Endodermal cell (in vitro differentiated cells): ENCODE measurements at regions not wholly inside any gene's neighbourhood (a gene's known extent, or its start where the extent isn't known, plus 50 kb on each side); places are given as distances from the start of the nearest gene placed in this dataset.
"Not testable (repeated sequence)": the region's sequence is repeated elsewhere in the genome, so short reads cannot be mapped to it uniquely, and the experiment has no call there.

Experiments
- DNase-seq: peaks from one replicate; pipeline ENCODE4 v3.0.0-alpha.2; 2017
- H3K27ac ChIP-seq: 2 replicates; pipeline ENCODE4 v1.5.1; 2013; ENCODE audit warnings: mild to moderate bottlenecking, low read depth, low read length, moderate library complexity
- H3K27me3 ChIP-seq: 2 replicates; pipeline ENCODE4 v1.6.1; 2013; ENCODE audit warnings: mild to moderate bottlenecking, low read length, moderate library complexity; ENCODE audit not compliant: insufficient read depth, control insufficient read depth, poor library complexity, severe bottlenecking
- H3K36me3 ChIP-seq: 2 replicates; pipeline ENCODE4 v1.7.0; 2013; ENCODE audit warnings: mild to moderate bottlenecking, low read length, moderate library complexity; ENCODE audit not compliant: control insufficient read depth, insufficient read depth
- H3K4me1 ChIP-seq: one replicate; pipeline ENCODE4 v1.7.0; 2013; ENCODE audit warnings: low read length; ENCODE audit not compliant: control insufficient read depth, insufficient read depth
- H3K4me3 ChIP-seq: 2 replicates; pipeline ENCODE4 v1.5.1; 2013; ENCODE audit warnings: mild to moderate bottlenecking, low read length, moderate library complexity
- H3K9ac ChIP-seq: 2 replicates; pipeline ENCODE4 v1.6.1; 2013; ENCODE audit warnings: mild to moderate bottlenecking, low read length, moderate library complexity; ENCODE audit not compliant: poor library complexity, severe bottlenecking; ENCODE audit errors: extremely low read depth
- H3K9me3 ChIP-seq: 2 replicates; pipeline ENCODE4 v1.6.1; 2013; ENCODE audit warnings: mild to moderate bottlenecking, low read length, moderate library complexity; ENCODE audit not compliant: control insufficient read depth
- H3K27ac Mint-ChIP-seq: 2 replicates; pipeline ENCODE4 v1.8.0; 2020; ENCODE audit warnings: mixed read lengths
- H3K27me3 Mint-ChIP-seq: 2 replicates; pipeline ENCODE4 v1.8.0; 2021; ENCODE audit warnings: mild to moderate bottlenecking, mixed read lengths; ENCODE audit not compliant: insufficient read depth
- H3K36me3 Mint-ChIP-seq: 2 replicates; pipeline ENCODE4 v1.8.0; 2020; ENCODE audit warnings: low read depth, mixed read lengths
- H3K4me1 Mint-ChIP-seq: 2 replicates; pipeline ENCODE4 v1.8.0; 2020; ENCODE audit warnings: mixed read lengths
- H3K4me3 Mint-ChIP-seq: 2 replicates; pipeline ENCODE4 v1.8.0; 2020; ENCODE audit warnings: mild to moderate bottlenecking, moderate library complexity, mixed read lengths
- H3K9me3 Mint-ChIP-seq: 2 replicates; pipeline ENCODE4 v1.8.0; 2020; ENCODE audit warnings: mild to moderate bottlenecking, mixed read lengths
- WGBS, 2 experiments: methylation state at CpG; one replicate each; pipeline versions ENCODE4 v1.1.5 to v1.1.7; 2013; ENCODE audit warnings: missing lambda C conversion rate in 2 of 2, mixed read lengths in 1 of 2; ENCODE audit not compliant: insufficient coverage in 1 of 2, insufficient read length in 1 of 2; 5-methylcytosine and 5-hydroxymethylcytosine counted together
- TF ChIP-seq, protein P1 (sequence below): fragments of 200-600 bp; sonication (generic); conservative IDR thresholded peaks from 2 replicates; pipeline ENCODE4 v1.5.0; 2021; ENCODE audit warnings: antibody characterized with exemption, mild to moderate bottlenecking

DNA sequence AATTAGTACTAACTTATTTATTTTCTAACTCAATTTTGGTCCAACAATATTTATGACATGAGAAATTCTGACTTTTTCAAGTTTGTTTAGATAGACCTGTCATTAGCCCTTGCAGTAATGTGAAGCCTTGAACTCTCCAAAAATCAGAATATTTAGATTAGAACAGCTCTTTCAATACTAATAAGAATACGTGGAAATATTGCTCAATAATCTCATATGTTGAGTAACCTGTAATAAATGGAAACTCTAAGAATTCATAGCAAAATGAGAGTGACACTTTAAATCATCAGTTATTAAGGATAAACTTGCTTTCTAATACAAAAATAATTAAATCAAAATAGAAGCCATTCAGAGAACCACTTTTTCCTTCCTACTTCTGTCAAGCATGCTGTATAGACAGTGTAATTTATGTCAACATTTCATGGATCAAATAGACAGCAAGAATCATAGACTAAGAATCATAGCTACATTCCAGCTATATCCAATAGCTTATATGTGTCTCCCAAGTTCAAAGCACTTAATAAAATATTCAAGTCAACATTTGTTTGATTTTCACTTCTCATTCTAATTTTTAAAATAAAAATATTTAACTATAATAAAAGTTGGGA, 710.3 kb upstream of the SOX11 start:
- H3K36me3 Mint-ChIP-seq, result peaks cover 2% of the 10 kb centered on the region
- Histone ChIP-seq H3K27me3 (no peaks in the 10 kb centered on the region), H3K4me3 (no peak overlapping the region), H3K27ac (no peak overlapping the region), H3K4me1 (no peaks in the 10 kb centered on the region), H3K36me3 (no peaks in the 10 kb centered on the region), H3K9ac (no peak overlapping the region), H3K9me3 (no peaks in the 10 kb centered on the region)
- WGBS, 2 experiments, result 100% methylated on average over 1 of the region's 1 CpG
- H3K4me1 Mint-ChIP-seq, result peaks cover 4% of the 10 kb centered on the region
- TF ChIP-seq, protein P1, sequence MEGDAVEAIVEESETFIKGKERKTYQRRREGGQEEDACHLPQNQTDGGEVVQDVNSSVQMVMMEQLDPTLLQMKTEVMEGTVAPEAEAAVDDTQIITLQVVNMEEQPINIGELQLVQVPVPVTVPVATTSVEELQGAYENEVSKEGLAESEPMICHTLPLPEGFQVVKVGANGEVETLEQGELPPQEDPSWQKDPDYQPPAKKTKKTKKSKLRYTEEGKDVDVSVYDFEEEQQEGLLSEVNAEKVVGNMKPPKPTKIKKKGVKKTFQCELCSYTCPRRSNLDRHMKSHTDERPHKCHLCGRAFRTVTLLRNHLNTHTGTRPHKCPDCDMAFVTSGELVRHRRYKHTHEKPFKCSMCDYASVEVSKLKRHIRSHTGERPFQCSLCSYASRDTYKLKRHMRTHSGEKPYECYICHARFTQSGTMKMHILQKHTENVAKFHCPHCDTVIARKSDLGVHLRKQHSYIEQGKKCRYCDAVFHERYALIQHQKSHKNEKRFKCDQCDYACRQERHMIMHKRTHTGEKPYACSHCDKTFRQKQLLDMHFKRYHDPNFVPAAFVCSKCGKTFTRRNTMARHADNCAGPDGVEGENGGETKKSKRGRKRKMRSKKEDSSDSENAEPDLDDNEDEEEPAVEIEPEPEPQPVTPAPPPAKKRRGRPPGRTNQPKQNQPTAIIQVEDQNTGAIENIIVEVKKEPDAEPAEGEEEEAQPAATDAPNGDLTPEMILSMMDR, result no peak
- H3K27me3 Mint-ChIP-seq, result no peaks in the 10 kb centered on the region
- H3K9me3 Mint-ChIP-seq, result no peaks in the 10 kb centered on the region
- no peak overlapping the region for H3K4me3 Mint-ChIP-seq
- H3K27ac Mint-ChIP-seq, result no peak overlapping the region
- DNase-seq, result no peak

DNA sequence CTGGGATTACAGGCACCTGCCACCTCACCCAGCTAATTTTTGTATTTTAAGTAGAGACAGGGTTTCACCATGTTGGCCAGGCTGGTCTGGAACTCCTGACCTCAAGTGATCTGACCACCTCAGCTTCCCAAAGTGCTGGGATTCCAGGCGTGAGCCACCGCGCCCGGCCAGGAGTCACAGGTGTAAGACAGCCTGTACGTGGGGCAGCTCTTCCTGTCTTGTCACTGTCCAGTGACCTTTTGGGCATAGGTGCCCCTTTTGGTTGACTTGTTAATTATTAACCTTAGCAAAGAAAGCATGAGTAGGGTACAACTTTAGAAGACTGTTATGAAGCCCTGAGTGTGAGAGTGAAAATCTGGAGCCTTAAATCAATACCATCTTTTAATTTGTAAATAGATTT, 703.7 kb upstream of the SOX11 start:
- H3K4me1 Mint-ChIP-seq, DNase-seq, H3K36me3 ChIP-seq, H3K27me3 ChIP-seq, H3K9me3 ChIP-seq, H3K27me3 Mint-ChIP-seq, H3K36me3 Mint-ChIP-seq, H3K27ac ChIP-seq, H3K4me3 ChIP-seq, H3K4me3 Mint-ChIP-seq, H3K27ac Mint-ChIP-seq, H3K4me1 ChIP-seq, H3K9ac ChIP-seq, H3K9me3 Mint-ChIP-seq: not testable (repeated sequence)
- WGBS, 2 experiments, result 94 to 100% methylated on average over 3 to 5 of the region's 5 CpGs

DNA sequence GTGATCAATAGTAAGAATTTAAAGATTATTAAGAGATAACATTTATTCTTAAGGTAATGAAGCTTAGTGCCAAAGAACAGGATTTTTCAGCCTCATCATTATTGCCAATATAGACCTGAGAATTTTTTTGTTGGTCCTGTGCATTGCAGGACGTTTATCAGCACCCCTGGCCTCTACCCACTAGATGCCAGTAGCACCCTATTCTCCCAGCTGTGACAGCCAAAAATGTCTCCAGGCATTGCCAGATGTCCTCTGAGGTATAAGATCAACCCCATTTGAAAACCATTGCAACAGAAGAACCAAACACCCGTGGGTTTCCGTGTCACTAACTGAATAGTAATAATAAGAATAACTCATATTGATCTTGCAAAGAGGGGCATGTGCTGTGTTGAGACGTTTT, 700.0 kb upstream of the SOX11 start:
- Mint-ChIP-seq H3K4me3 (no peak overlapping the region), H3K9me3 (no peaks in the 10 kb centered on the region), H3K27ac (no peak overlapping the region), H3K4me1 (peaks cover 17% of the 10 kb centered on the region), H3K27me3 (no peaks in the 10 kb centered on the region), H3K36me3 (no peaks in the 10 kb centered on the region)
- H3K4me3 ChIP-seq, result no peak overlapping the region
- no peak overlapping the region for H3K9ac ChIP-seq
- H3K36me3 ChIP-seq, result no peaks in the 10 kb centered on the region
- WGBS, 2 experiments, result 75 to 80% methylated on average over 1 to 4 of the region's 4 CpGs
- DNase-seq, result peak; percentile 62
- H3K27me3 ChIP-seq, result no peaks in the 10 kb centered on the region
- H3K9me3 ChIP-seq, result no peaks in the 10 kb centered on the region
- no peaks in the 10 kb centered on the region for H3K4me1 ChIP-seq
- TF ChIP-seq, protein P1, result peak; percentile 75
- H3K27ac ChIP-seq, result no peak overlapping the region

DNA sequence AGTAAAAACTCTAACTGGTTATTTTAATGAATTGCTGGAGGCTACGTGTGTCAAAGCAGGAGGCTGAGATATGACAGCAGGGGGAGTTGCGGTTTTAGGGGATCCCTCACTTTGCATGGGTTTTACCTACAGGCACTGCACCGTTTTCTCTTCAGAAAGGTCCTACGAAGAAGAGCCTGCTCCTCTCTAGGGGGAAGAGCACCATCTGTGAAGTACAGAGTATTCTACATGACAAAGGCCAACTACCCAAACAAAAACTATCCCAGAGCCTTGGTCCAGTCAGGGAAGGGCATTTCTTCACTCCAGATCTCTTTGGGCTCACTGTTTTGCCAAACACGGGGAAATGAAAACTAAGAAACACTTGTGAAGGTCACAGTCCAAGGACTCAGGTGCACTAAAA, 696.7 kb upstream of the SOX11 start:
- H3K4me1 Mint-ChIP-seq, result peaks cover 17% of the 10 kb centered on the region
- TF ChIP-seq, protein P1, result peak; percentile 44
- no peak for DNase-seq
- H3K9ac ChIP-seq, result no peak overlapping the region
- H3K36me3 Mint-ChIP-seq, result peaks cover 9% of the 10 kb centered on the region
- H3K4me3 Mint-ChIP-seq, result no peak overlapping the region
- no peak overlapping the region for H3K4me3 ChIP-seq
- WGBS, 2 experiments, result 64 to 74% methylated on average over 4 to 5 of the region's 5 CpGs
- H3K27ac ChIP-seq, result no peak overlapping the region
- no peaks in the 10 kb centered on the region for H3K36me3 ChIP-seq
- H3K4me1 ChIP-seq, result no peaks in the 10 kb centered on the region
- no peaks in the 10 kb centered on the region for H3K27me3 Mint-ChIP-seq
- H3K27ac Mint-ChIP-seq, result peak overlapping the region; percentile 7
- H3K9me3 ChIP-seq, result peaks cover 15% of the 10 kb centered on the region
- peaks cover 15% of the 10 kb centered on the region for H3K9me3 Mint-ChIP-seq
- H3K27me3 ChIP-seq, result no peaks in the 10 kb centered on the region
